GM12878 (cell line): ENCODE measurements at regions not wholly inside any gene's neighbourhood (a gene's known extent, or its start where the extent isn't known, plus 50 kb on each side); places are given as distances from the start of the nearest gene placed in this dataset.

Experiments used
- ESRRA ChIP-seq: IDR thresholded peaks from 2 replicates; pipeline ENCODE4 v1.6.1; 2012; ENCODE audit warnings: mild to moderate bottlenecking, low read length, improper control_type of control experiment
- KDM1A ChIP-seq: fragments of 200-600 bp; sonication (generic); IDR thresholded peaks from 2 replicates; pipeline ENCODE4 v1.6.1; 2016; ENCODE audit warnings: borderline replicate concordance
- MEF2A ChIP-seq: IDR thresholded peaks from 2 replicates; pipeline ENCODE4 v1.6.1; 2011; ENCODE audit warnings: low read depth, mild to moderate bottlenecking, low read length, moderate library complexity; ENCODE audit not compliant: insufficient read depth
- MYB ChIP-seq: fragments of 150-350 bp; IDR thresholded peaks from 2 replicates; pipeline ENCODE4 v1.6.1; 2014; ENCODE audit warnings: mild to moderate bottlenecking, low read depth, low read length, borderline replicate concordance
- NR2C1 ChIP-seq: fragments of 450-650 bp; IDR thresholded peaks from 2 replicates; pipeline ENCODE4 v1.6.1; 2017; ENCODE audit warnings: antibody characterized with exemption, mild to moderate bottlenecking, moderate library complexity
- POLR2AphosphoS5 ChIP-seq: IDR thresholded peaks from 2 replicates; pipeline ENCODE4 v1.6.1; 2011; ENCODE audit warnings: mild to moderate bottlenecking, low read length, inconsistent platforms
- USF1 ChIP-seq: IDR thresholded peaks from 2 replicates; pipeline ENCODE4 v1.6.1; 2011; ENCODE audit warnings: borderline replicate concordance, low read depth, mild to moderate bottlenecking, moderate library complexity, mixed read lengths, low read length; ENCODE audit not compliant: insufficient read depth; ENCODE audit errors: extremely low read length
- USF2 ChIP-seq: IDR thresholded peaks from 2 replicates; pipeline ENCODE4 v1.6.1; 2011; ENCODE audit warnings: low read depth, low read length, improper control_type of control experiment, borderline replicate concordance
- TF ChIP-seq, protein P1 (sequence below): fragments of 450-650 bp; IDR thresholded peaks from 2 replicates; pipeline ENCODE4 v1.6.1; 2017; ENCODE audit warnings: mild to moderate bottlenecking, moderate library complexity
- TF ChIP-seq, protein P2 (sequence below): fragments of 450-650 bp; IDR thresholded peaks from 2 replicates; pipeline ENCODE4 v1.6.1; 2017; ENCODE audit warnings: borderline replicate concordance

- TF ChIP-seq, protein P1, sequence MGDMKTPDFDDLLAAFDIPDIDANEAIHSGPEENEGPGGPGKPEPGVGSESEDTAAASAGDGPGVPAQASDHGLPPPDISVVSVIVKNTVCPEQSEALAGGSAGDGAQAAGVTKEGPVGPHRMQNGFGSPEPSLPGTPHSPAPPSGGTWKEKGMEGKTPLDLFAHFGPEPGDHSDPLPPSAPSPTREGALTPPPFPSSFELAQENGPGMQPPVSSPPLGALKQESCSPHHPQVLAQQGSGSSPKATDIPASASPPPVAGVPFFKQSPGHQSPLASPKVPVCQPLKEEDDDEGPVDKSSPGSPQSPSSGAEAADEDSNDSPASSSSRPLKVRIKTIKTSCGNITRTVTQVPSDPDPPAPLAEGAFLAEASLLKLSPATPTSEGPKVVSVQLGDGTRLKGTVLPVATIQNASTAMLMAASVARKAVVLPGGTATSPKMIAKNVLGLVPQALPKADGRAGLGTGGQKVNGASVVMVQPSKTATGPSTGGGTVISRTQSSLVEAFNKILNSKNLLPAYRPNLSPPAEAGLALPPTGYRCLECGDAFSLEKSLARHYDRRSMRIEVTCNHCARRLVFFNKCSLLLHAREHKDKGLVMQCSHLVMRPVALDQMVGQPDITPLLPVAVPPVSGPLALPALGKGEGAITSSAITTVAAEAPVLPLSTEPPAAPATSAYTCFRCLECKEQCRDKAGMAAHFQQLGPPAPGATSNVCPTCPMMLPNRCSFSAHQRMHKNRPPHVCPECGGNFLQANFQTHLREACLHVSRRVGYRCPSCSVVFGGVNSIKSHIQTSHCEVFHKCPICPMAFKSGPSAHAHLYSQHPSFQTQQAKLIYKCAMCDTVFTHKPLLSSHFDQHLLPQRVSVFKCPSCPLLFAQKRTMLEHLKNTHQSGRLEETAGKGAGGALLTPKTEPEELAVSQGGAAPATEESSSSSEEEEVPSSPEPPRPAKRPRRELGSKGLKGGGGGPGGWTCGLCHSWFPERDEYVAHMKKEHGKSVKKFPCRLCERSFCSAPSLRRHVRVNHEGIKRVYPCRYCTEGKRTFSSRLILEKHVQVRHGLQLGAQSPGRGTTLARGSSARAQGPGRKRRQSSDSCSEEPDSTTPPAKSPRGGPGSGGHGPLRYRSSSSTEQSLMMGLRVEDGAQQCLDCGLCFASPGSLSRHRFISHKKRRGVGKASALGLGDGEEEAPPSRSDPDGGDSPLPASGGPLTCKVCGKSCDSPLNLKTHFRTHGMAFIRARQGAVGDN, result no peak
- TF ChIP-seq KDM1A (no peak), MYB (no peak), POLR2AphosphoS5 (no peak), MEF2A (no peak), NR2C1 (no peak), USF1 (no peak), ESRRA (no peak), USF2 (no peak)
- TF ChIP-seq, protein P2, sequence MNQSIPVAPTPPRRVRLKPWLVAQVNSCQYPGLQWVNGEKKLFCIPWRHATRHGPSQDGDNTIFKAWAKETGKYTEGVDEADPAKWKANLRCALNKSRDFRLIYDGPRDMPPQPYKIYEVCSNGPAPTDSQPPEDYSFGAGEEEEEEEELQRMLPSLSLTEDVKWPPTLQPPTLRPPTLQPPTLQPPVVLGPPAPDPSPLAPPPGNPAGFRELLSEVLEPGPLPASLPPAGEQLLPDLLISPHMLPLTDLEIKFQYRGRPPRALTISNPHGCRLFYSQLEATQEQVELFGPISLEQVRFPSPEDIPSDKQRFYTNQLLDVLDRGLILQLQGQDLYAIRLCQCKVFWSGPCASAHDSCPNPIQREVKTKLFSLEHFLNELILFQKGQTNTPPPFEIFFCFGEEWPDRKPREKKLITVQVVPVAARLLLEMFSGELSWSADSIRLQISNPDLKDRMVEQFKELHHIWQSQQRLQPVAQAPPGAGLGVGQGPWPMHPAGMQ, result no peak
Measured at GRCh38 chr12:30166006-30166795, 382.5 kb upstream of the TMTC1 start (continued).
